GM12892 (cell line): ENCODE measurements at regions not wholly inside any gene's neighbourhood (a gene's known extent, or its start where the extent isn't known, plus 50 kb on each side); places are given as distances from the start of the nearest gene placed in this dataset.

Source experiments
- POLR2A ChIP-seq: IDR thresholded peaks from 2 replicates; pipeline ENCODE4 v1.6.1; 2011; ENCODE audit warnings: low read depth, low read length, control low read depth
- POLR2AphosphoS5 ChIP-seq: IDR thresholded peaks from 2 replicates; pipeline ENCODE4 v1.6.1; 2011; ENCODE audit warnings: low read depth, low read length, control low read depth
- TAF1 ChIP-seq: IDR thresholded peaks from 2 replicates; pipeline ENCODE4 v1.6.1; 2011; ENCODE audit warnings: low read depth, mild to moderate bottlenecking, control low read depth, low read length, borderline replicate concordance

DNA sequence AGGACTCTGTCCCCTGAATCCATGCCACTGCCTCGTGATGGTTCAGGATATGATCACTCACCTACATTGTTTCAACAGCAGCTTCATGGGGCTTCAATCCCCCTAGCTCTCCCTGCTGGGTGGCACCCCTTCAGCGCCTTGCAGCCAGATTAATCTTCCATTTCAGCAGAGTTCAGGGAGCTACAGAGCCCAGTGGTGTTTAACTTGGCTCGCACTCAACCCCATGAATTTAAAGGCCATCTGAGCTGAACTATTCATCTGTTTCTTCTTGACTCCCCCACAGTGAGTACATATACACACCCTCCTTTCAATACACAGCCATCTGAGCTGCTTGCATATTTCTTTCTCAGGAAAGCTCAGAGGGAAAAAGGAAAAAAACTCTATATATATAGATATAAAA lies 202.8 kb upstream of the C16orf82 start:
- TF ChIP-seq POLR2A = no peak
- no peak for TF ChIP-seq TAF1
- TF ChIP-seq POLR2AphosphoS5 = no peak
